Activated CD4-positive, alpha-beta memory T cell treated with anti-CD3 and anti-CD28 coated beads, Interleukin-2, amount 10 ng/mL, durations not matched to agents 7 days and 5 days (primary cell): ENCODE measurements at regions not wholly inside any gene's neighbourhood (a gene's known extent, or its start where the extent isn't known, plus 50 kb on each side); places are given as distances from the start of the nearest gene placed in this dataset.

Source experiments
- CTCF ChIA-PET: fragments of 350-600 bp; sonication (Branson Sonifier 250); formaldehyde crosslinking; loops from one replicate; lab custom pipeline; 2021; ENCODE audit warnings: antibody characterized with exemption, inconsistent platforms; lab: Charles Lee
- POLR2A ChIA-PET: fragments of 350-600 bp; sonication (Branson Sonifier 250); formaldehyde crosslinking; loops from one replicate; lab custom pipeline; 2021; ENCODE audit warnings: antibody characterized with exemption; lab: Charles Lee
- DNase-seq: peaks from one replicate; pipeline ENCODE4 v3.0.0-alpha.2; 2020
- H3K27ac Mint-ChIP-seq: one replicate; pipeline ENCODE4 v1.8.0; 2021; ENCODE audit warnings: mild to moderate bottlenecking, mixed read lengths
- H3K27me3 Mint-ChIP-seq: one replicate; pipeline ENCODE4 v1.8.0; 2021; ENCODE audit warnings: mixed read lengths
- H3K36me3 Mint-ChIP-seq: one replicate; pipeline ENCODE4 v1.8.0; 2021; ENCODE audit warnings: low read depth, mixed read lengths
- H3K4me1 Mint-ChIP-seq: one replicate; pipeline ENCODE4 v1.8.0; 2021; ENCODE audit warnings: mixed read lengths
- H3K4me3 Mint-ChIP-seq: one replicate; pipeline ENCODE4 v1.8.0; 2021; ENCODE audit warnings: mild to moderate bottlenecking, mixed read lengths
- H3K9me3 Mint-ChIP-seq: one replicate; pipeline ENCODE4 v1.8.0; 2021; ENCODE audit warnings: mixed read lengths

DNA sequence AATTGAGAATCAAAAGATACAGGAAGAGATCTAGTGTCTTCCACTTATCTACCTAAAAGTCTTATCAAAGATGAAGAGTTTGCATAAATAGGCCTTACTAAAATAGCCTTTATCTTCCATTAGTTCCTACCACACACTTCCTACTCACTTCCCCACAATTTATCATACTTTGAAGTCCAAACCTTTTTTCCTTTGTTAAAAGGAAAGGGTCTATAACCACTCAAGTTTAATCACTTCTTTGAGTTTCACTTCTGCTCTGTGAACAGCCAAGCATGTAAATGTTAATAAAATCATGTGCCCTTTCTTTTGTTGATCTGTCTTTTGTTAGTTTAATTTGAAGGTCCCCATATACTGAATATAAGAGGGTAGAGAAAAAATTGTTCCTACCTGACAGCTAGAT is 114.5 kb downstream of the PHLDA1 start:
- ChIA-PET POLR2A (interaction anchor here (0.8 to 1.0 kb wide), 2 partner anchors 27 to 114 kb away, joined by 3 read pairs; partner anchors contain the start of gene PHLDA1), CTCF (no interaction called here)
- Mint-ChIP-seq H3K36me3 (peaks cover 2% of the 10 kb centered on the region), H3K9me3 (no peaks in the 10 kb centered on the region), H3K4me3 (no peak overlapping the region), H3K4me1 (peaks cover 13% of the 10 kb centered on the region), H3K27me3 (no peaks in the 10 kb centered on the region), H3K27ac (no peak overlapping the region)
- DNase-seq: no peak

DNA sequence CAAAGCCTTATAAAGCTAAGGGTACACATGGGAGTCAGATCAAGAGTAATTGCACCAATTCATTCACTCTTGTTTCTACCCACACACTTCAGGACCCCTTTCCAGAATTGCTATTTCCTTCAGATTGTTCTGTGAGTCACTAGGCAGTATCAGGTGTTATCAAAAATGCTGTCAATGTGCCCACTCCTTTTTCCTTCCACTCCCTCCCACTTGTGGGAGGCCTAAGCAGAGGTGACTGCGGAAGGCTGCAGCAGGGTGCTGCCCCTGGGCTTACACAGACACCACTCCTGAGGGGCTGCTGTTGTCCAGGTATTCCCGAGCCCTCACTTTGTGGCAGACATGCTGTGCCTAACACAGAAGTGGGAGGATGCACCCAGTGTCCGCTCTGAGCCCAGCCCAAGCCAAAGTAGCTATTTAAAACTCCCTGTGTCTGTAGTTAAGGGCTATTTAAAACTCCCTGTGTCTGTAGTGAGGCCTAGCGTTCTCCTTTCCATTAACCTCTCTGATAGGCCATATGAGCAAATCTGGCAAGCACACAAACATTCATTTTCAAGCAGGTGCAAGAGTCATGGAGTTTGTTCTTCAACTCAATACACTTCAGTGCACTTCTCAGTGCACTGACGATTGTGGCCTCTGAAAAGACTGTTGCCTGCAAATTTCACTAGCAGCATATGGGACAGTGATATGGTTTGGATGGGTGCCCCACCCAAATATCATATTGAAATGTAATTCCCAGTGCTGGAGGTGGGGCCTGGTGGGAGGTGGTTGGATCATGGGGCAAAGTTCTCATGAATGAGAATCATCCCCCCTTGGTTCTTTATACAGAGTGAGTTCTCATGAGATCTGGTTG is 117.8 kb downstream of the PHLDA1 start:
- no peak for DNase-seq
- no peak overlapping the region for H3K27ac Mint-ChIP-seq
- no peak overlapping the region for H3K4me3 Mint-ChIP-seq

DNA sequence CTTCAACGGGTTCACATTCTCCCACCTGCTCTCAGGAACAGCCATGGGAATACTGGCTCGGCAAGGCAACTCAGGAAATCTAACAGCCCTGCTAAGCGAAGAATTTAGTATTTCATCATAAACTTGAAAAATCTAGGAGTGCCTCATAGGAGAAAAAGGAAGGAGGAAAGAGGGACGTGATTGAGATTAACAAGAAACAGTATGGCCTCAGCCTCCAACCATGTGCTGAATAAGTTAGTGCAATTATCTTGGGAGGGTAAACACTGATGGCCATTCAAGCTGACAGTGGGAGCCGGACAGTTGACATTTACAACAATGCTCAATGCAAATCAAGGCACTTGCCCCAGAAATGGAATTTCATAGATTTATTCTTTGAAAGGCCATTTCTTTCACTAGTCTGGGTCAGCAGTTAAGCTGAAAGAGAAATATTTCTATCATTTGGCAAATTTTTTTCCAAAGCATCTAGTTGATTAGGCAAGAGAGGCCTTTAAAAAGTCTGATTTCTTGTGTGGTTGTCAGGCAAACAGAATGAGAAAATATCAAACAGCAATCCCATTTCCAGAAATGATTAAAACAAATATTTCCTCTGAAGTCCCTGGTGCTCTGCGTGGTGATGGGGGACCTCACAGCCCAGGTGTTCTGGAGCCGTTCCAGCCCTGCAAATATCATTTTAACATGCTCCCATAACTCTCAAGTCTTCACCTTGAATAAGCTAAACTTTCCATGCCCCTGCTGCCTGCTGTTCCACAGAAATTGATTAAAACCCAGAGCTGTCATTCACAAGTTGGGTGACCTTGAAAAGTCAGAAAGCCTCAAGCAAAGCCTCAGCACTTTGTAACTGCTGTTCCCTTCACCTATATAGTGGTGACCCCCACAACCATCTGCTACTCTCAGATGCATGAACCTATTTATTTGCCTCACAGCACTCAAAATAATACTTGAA is 121.6 kb downstream of the PHLDA1 start:
- no peak for DNase-seq
- Mint-ChIP-seq H3K27ac (no peak overlapping the region), H3K27me3 (peaks cover 9% of the 10 kb centered on the region), H3K9me3 (no peaks in the 10 kb centered on the region), H3K36me3 (no peaks in the 10 kb centered on the region), H3K4me1 (no peaks in the 10 kb centered on the region), H3K4me3 (no peak overlapping the region)
- POLR2A ChIA-PET: interaction anchor here (0.6 kb wide), 1 partner anchor 23 kb away, joined by 3 read pairs; no protein-coding TSS in a partner anchor
- CTCF ChIA-PET: interaction anchor here (1.4 kb wide), 1 partner anchor 382 kb away, joined by 3 read pairs; no protein-coding TSS in a partner anchor

More for the DNA sequence above, 117.8 kb downstream of the PHLDA1 start:
- H3K27me3 Mint-ChIP-seq: peaks cover 5% of the 10 kb centered on the region
- ChIA-PET CTCF (interaction anchor here (0.7 kb wide), 1 partner anchor 14 kb away, joined by 3 read pairs; no protein-coding TSS in a partner anchor), POLR2A (no interaction called here)
- H3K9me3 Mint-ChIP-seq: no peaks in the 10 kb centered on the region
- peaks cover 2% of the 10 kb centered on the region for H3K36me3 Mint-ChIP-seq
- peaks cover 10% of the 10 kb centered on the region for H3K4me1 Mint-ChIP-seq

DNA sequence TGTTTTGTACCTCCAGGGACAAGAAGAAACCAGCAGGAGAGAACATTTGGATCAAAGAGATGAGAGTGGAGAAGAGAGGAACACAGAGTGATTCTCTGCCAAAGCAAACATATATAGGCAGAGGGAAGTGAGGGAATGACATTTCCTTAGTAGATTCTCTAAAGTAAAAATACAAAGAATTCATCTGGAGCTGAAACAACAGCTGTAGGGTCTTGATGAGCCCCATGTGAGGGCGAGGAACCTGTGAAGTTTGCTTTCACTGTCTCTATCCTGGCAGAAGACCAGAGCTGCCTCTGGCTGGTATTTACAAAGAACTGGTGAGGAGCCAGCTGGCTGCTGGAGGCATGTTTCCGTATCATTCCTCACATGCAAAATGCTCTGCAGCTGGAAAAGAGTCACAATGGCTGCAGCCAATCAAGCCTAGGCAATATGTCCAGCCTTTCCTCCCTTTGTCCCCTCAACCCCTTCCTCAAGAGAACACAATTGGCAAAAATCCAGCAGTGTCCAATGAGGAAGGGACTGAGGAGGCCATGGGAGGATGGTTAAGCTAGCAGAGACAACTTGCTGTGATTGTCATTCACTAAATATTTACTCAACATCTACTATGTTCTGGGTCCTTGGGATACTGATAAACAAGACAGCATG is 122.5 kb downstream of the PHLDA1 start:
- DNase-seq: no peak
- Mint-ChIP-seq H3K27ac (no peak overlapping the region), H3K36me3 (no peaks in the 10 kb centered on the region), H3K9me3 (no peaks in the 10 kb centered on the region), H3K27me3 (peaks cover 9% of the 10 kb centered on the region), H3K4me3 (no peak overlapping the region), H3K4me1 (no peaks in the 10 kb centered on the region)
- CTCF ChIA-PET: interaction anchor here (1.4 kb wide), 1 partner anchor 381 kb away, joined by 3 read pairs; no protein-coding TSS in a partner anchor
- POLR2A ChIA-PET: no interaction called here

DNA sequence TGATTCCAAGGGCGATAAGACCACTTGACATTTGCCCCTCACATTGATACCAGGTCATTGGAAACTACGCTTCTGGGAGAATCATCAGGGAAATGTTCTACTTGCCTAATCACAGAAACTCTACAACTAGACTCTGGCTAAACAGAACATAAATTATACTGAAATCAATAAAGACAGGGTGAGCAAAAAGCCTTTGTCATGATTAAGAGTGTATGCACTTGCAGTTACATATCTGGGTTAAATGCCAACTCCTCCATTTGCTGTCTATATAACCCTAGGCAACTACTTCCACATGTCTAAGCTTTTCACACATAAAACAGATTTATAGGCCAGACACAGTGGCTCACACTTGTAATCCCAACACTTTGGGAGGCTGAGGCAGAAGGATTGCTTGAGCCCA is 125.7 kb downstream of the PHLDA1 start:
- POLR2A ChIA-PET: no interaction called here
- no peak overlapping the region for H3K4me3 Mint-ChIP-seq
- DNase-seq: no peak
- H3K9me3 Mint-ChIP-seq: no peaks in the 10 kb centered on the region
- H3K27ac Mint-ChIP-seq: no peak overlapping the region
- H3K4me1 Mint-ChIP-seq: no peaks in the 10 kb centered on the region
- H3K27me3 Mint-ChIP-seq: peaks cover 11% of the 10 kb centered on the region
- CTCF ChIA-PET: no interaction called here
- H3K36me3 Mint-ChIP-seq: no peaks in the 10 kb centered on the region

DNA sequence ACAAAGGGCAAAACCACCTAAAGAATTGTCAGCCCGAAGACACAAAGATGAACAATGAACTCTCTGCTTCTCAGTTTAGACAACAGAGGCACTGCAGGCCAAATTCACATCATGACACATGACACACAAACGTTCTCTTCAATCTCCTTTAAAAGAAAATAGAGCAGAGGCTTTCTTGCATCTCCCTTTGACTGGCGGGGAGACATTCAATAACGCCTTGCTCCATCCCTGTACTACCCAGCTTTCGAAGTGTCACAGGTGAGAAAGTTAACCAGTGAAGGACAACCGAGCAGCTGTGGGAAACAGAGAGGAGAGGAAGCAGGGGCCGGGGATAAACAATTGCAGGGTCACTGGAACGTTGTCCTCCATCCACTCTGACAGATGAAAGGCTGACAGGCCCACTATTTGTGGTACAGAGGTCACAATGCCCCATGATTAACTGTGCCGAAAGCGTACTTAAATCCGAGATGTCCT is 130.8 kb downstream of the PHLDA1 start:
- DNase-seq: no peak
- no peak overlapping the region for H3K27ac Mint-ChIP-seq
- H3K9me3 Mint-ChIP-seq: no peaks in the 10 kb centered on the region
- H3K4me1 Mint-ChIP-seq: no peaks in the 10 kb centered on the region
- no peak overlapping the region for H3K4me3 Mint-ChIP-seq
- CTCF ChIA-PET: no interaction called here
- no peaks in the 10 kb centered on the region for H3K36me3 Mint-ChIP-seq
- POLR2A ChIA-PET: no interaction called here
- H3K27me3 Mint-ChIP-seq: peaks cover 11% of the 10 kb centered on the region

DNA sequence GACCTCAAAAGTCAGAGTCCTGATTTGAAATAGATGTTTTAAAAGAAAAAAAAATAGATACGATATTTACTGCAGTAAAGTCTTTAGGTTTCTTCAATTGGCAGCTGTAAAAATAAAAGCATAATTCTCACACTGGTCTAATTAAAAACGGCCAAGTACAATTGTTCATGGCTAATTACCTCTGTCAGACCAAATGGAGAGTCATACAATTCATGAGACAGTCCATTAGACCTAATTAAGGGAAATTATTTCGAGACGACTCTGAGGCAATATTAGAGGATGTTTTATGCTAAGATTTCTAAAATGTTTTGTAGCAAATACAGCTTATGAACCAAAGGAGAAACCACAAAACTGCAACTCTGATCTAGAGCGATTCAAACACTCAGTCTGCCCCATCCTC is 131.3 kb downstream of the PHLDA1 start:
- Mint-ChIP-seq H3K27ac (no peak overlapping the region), H3K9me3 (no peaks in the 10 kb centered on the region), H3K36me3 (no peaks in the 10 kb centered on the region), H3K27me3 (peaks cover 11% of the 10 kb centered on the region), H3K4me3 (no peak overlapping the region), H3K4me1 (no peaks in the 10 kb centered on the region)
- no peak for DNase-seq
- POLR2A ChIA-PET: interaction anchor here (0.7 kb wide), 1 partner anchor 177 kb away, joined by 3 read pairs; no protein-coding TSS in a partner anchor
- CTCF ChIA-PET: no interaction called here

DNA sequence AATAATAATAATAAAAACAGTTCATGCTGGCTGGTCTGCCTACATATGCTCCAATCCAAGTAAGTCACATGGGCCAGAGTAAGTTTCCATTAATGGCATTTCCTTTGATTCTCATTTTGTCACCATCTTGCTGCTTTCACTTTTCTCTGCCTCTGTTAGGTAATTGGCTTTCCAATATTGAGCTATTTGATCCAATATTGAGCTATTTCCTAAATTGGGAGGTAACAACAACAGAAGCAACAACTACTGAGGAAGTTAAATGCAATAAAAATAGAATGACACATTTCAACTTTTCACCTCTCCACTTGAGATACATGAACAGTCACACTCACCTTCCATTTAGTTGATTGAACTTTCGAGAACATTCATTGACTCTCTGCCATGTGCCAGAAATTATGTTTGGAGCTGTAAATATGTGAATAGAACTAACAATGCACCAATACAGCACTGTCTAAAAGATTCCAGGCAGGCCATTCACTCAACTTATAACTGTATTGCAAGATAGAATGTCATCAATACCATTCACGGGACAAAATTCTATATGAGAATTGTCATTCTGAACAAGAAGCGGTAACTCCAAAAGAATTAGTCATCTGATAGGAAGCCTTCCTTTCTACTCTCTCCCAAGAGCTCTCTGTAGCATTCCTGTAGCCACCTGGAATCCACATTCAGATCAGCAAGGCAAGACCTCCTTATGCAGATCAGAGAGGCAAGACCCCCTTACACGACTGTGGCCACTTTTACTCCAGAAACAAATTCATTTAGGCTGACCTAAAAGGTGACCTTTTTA is 136.4 kb downstream of the PHLDA1 start:
- CTCF ChIA-PET: no interaction called here
- Mint-ChIP-seq H3K9me3 (no peaks in the 10 kb centered on the region), H3K27me3 (peaks cover 22% of the 10 kb centered on the region), H3K36me3 (no peaks in the 10 kb centered on the region), H3K4me1 (no peaks in the 10 kb centered on the region), H3K4me3 (no peak overlapping the region), H3K27ac (no peak overlapping the region)
- DNase-seq: no peak
- POLR2A ChIA-PET: no interaction called here

DNA sequence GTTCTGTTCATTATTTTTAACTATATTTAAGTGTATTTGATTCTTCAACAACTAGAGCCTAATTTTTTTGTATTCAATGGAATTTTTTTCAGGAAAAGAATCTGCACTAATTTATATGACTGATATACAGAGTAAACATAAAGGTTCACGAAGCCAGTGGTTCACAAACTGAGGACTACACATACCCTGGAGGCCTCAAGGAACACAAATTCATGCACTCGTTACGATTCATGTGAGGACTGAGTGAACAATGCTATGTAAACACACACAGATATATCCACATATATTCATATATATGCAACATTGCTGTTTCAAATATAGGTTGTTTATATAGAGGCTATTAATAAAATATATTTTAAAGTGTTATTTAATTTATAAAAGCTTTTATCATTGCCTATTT is 137.8 kb downstream of the PHLDA1 start:
- Mint-ChIP-seq H3K36me3 (no peaks in the 10 kb centered on the region), H3K27ac (no peak overlapping the region), H3K9me3 (no peaks in the 10 kb centered on the region), H3K4me1 (no peaks in the 10 kb centered on the region), H3K4me3 (no peak overlapping the region), H3K27me3 (peaks cover 25% of the 10 kb centered on the region)
- POLR2A ChIA-PET: no interaction called here
- CTCF ChIA-PET: interaction anchor here (1.1 to 1.2 kb wide), 2 partner anchors 11 to 146 kb away, joined by 6 read pairs; no protein-coding TSS in a partner anchor
- no peak for DNase-seq

DNA sequence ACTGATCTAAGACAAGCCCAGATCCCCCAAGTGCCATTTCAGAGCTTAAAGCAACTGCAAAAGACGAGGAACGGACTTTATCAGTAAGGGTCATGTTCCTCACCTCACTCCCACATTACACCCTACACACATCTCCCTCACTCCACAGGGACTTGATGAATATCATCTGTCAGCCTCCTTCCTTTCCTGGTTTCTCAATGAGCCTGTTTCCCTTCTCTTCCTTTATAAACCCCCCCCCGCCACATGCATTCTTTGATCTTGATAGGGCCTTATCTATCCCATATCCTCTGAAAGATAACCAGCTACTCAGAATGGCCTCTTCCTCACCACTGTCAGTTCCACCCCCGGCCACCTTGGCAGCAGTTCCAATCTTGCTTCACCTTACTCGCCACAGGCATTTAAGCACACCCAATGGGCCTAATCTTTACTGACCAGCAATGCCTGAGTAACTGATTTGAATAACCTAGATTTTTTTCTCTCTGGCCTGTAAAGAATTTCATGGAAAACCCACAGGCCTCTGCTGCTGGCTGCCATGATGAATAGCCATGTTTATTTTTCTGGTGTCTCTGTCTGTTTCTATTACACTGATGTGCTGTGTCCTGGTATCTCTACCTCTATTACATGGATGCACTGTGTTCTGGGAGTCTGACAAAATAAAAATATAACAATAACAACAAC is 138.7 kb downstream of the PHLDA1 start:
- no peaks in the 10 kb centered on the region for H3K9me3 Mint-ChIP-seq
- DNase-seq: no peak
- no peak overlapping the region for H3K4me3 Mint-ChIP-seq
- H3K27me3 Mint-ChIP-seq: peaks cover 21% of the 10 kb centered on the region
- H3K4me1 Mint-ChIP-seq: no peaks in the 10 kb centered on the region
- H3K27ac Mint-ChIP-seq: no peak overlapping the region
- ChIA-PET CTCF (interaction anchor here (1.1 to 1.2 kb wide), 2 partner anchors 12 to 147 kb away, joined by 6 read pairs; no protein-coding TSS in a partner anchor), POLR2A (no interaction called here)
- H3K36me3 Mint-ChIP-seq: no peaks in the 10 kb centered on the region

DNA sequence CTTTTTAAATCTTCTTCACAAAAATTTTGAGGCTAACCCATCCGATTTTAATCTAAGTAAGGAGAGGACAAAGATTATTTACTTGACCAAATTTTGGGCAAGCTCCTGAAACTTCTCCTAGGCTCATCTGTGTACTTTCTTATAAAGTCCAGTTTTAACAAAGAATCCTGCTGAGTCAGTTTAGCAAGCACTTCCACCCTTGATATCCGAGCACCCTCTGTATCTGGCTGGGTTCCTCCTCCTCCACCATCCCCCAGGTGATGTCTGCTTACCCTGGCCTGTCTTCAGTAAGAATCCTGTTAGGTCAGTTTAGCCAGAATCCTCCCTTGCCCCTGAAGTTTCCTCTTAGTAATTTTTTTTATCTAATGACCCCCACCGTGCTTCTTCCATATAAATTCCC is 140.5 kb downstream of the PHLDA1 start:
- DNase-seq: no peak
- no peak overlapping the region for H3K27ac Mint-ChIP-seq
- no peaks in the 10 kb centered on the region for H3K4me1 Mint-ChIP-seq
- no peaks in the 10 kb centered on the region for H3K9me3 Mint-ChIP-seq
- POLR2A ChIA-PET: no interaction called here
- no peak overlapping the region for H3K4me3 Mint-ChIP-seq
- CTCF ChIA-PET: no interaction called here
- H3K27me3 Mint-ChIP-seq: peaks cover 18% of the 10 kb centered on the region
- H3K36me3 Mint-ChIP-seq: no peaks in the 10 kb centered on the region
